ENCODE measurements at regions not wholly inside any gene's neighbourhood (a gene's known extent, or its start where the extent isn't known, plus 50 kb on each side); places are given as distances from the start of the nearest gene placed in this dataset.

- BruUV-seq (replicated peaks), result no TSS peak
- peaks cover 68% of the 10 kb centered on the region for H3K9me3 ChIP-seq (ENCODE audit: control insufficient read depth, insufficient read depth, low read length)
- no peak overlapping the region for H2AK9ac ChIP-seq (replicated peaks; ENCODE audit: low read depth, low read length, poor library complexity)
- ChIA-PET POLR2A (ENCODE audit: unreplicated experiment) (no interaction called here), CTCF (no interaction called here)
- no peak overlapping the region for H3K27ac ChIP-seq (ENCODE audit: insufficient read depth, low read length)
- no peaks in the 10 kb centered on the region for H3K4me1 ChIP-seq (ENCODE audit: control insufficient read depth, insufficient read depth, low read length)
- H3K4me3 ChIP-seq (ENCODE audit: insufficient read depth, low read depth, low read length), result no peak overlapping the region
- dilution Hi-C loops (cut with HindIII; ENCODE audit: low sequenced_read_pairs, unreplicated experiment) (no loop called here), intact Hi-C loops (cut with micrococcal nuclease) (no loop called here), in situ Hi-C loops (cut with MboI; ENCODE audit: low sequenced_read_pairs) (no loop called here)
- no peak overlapping the region for H3K14ac ChIP-seq (replicated peaks; ENCODE audit: low read depth, low read length)
- no peak overlapping the region for H2BK120ac ChIP-seq (ENCODE audit: low read depth, low read length)
- no peak overlapping the region for H3K18ac ChIP-seq (ENCODE audit: low read depth, low read length)
- DNase-seq (no peak), ATAC-seq (ENCODE audit: low read depth) (no peak)
- H3K79me1 ChIP-seq (ENCODE audit: low read depth in 1 of 2, low read length in 2 of 2), result no peaks in the 10 kb centered on the region
- no peak overlapping the region for H2AFZ ChIP-seq (replicated peaks; ENCODE audit: low read length, poor library complexity)
- no peak overlapping the region for H2AK5ac ChIP-seq (ENCODE audit: low read depth, low read length)
- no peak overlapping the region for H4K5ac ChIP-seq (ENCODE audit: low read depth, low read length)
- no peak overlapping the region for H2BK20ac ChIP-seq (ENCODE audit: low read depth, low read length)
- H3K9ac ChIP-seq (ENCODE audit: low read depth, low read length), result no peak overlapping the region
- H2BK15ac ChIP-seq (ENCODE audit: low read depth, low read length), result no peak overlapping the region
- no peak overlapping the region for H4K91ac ChIP-seq (ENCODE audit: insufficient read depth, low read depth, low read length)
- H3K9me1 ChIP-seq (ENCODE audit: insufficient read depth, low read length), result no peaks in the 10 kb centered on the region
- H3K36me3 ChIP-seq (ENCODE audit: control insufficient read depth, insufficient read depth, low read length), result no peaks in the 10 kb centered on the region
- H3K4ac ChIP-seq (ENCODE audit: low read depth, low read length), result no peak overlapping the region
- no peaks in the 10 kb centered on the region for H3K27me3 ChIP-seq (ENCODE audit: control insufficient read depth, insufficient read depth, low read length)
- no peak overlapping the region for H3K56ac ChIP-seq (ENCODE audit: extremely low read depth, insufficient read depth, low read length)
- H3K23ac ChIP-seq (ENCODE audit: low read depth, low read length), result no peak overlapping the region
- TF ChIP-seq BHLHE40 (IDR thresholded peaks at IDR 0.05; ENCODE audit: low read depth, low read length) (no peak), CTCF (conservative IDR thresholded peaks at IDR 0.05; ENCODE audit: low read depth, low read length) (no peak), POLR2A (IDR thresholded peaks at IDR 0.05; ENCODE audit: low read depth, low read length) (no peak), FOS (IDR thresholded peaks at IDR 0.05; ENCODE audit: low read depth, low read length) (no peak), MAZ (IDR thresholded peaks at IDR 0.05; ENCODE audit: borderline replicate concordance, low read depth, low read length) (no peak), USF2 (IDR thresholded peaks at IDR 0.05; ENCODE audit: low read depth, low read length) (no peak)
- no peak overlapping the region for H3K4me2 ChIP-seq (ENCODE audit: low read depth, low read length)
- 56% methylated on average over 11 of the region's 21 CpGs; no CpG with 5 or more reads in 1 of the 2 experiments for WGBS, 2 experiments (ENCODE audit: extremely low coverage in 2 of 2, insufficient read length in 1 of 2)
- H2BK5ac ChIP-seq (ENCODE audit: low read depth, low read length, poor library complexity, severe bottlenecking), result no peak overlapping the region
- H4K8ac ChIP-seq (ENCODE audit: low read depth in 2 of 2, low read length in 2 of 2), result no peak overlapping the region
- H4K20me1 ChIP-seq (ENCODE audit: insufficient read depth, low read length), result no peaks in the 10 kb centered on the region
Observed at GRCh38 chr1:2923351-2923750, 97.9 kb upstream of the ACTRT2 start.

Data from IMR-90 (cell line).